Naive thymus-derived CD4-positive, alpha-beta T cell (primary cell): ENCODE measurements at regions not wholly inside any gene's neighbourhood (a gene's known extent, or its start where the extent isn't known, plus 50 kb on each side); places are given as distances from the start of the nearest gene placed in this dataset.

Experiments used
- ATAC-seq: fragments of 150-1000 bp; cut with Tn5 transposase; 2 replicates; pipeline ENCODE4 v1.10.0; 2021; ENCODE audit warnings: mild to moderate bottlenecking, moderate library complexity
- CTCF ChIA-PET: fragments of 350-600 bp; sonication (Branson Sonifier 250); formaldehyde crosslinking; loops from one replicate; lab custom pipeline; 2021; ENCODE audit warnings: antibody characterized with exemption; lab: Charles Lee
- POLR2A ChIA-PET: fragments of 350-600 bp; sonication (Branson Sonifier 250); formaldehyde crosslinking; loops from one replicate; lab custom pipeline; 2021; ENCODE audit warnings: antibody characterized with exemption, inconsistent platforms; lab: Charles Lee
- DNase-seq, 9 donors: peaks; one replicate each; pipeline versions ENCODE4 v3.0.0 to v3.0.0-alpha.2; 2020 to 2022; ENCODE audit warnings: mixed read lengths in 1 of 9
- H3K27ac ChIP-seq: one replicate; pipeline ENCODE4 v1.7.0; 2013; ENCODE audit warnings: mild to moderate bottlenecking, low read depth, low read length, moderate library complexity
- H3K27me3 ChIP-seq, 2 donors: one replicate each; pipeline ENCODE4 v1.7.0; 2013; ENCODE audit warnings: low read length in 2 of 2, mild to moderate bottlenecking in 2 of 2, moderate library complexity in 2 of 2; ENCODE audit not compliant: control insufficient read depth in 2 of 2, insufficient read depth in 2 of 2
- H3K36me3 ChIP-seq, 3 experiments: 1 replicate in 2 of 3; 2 replicates in 1 of 3; pipeline ENCODE4 v1.7.0; 2013; ENCODE audit warnings: low read length in 3 of 3, mild to moderate bottlenecking in 3 of 3, moderate library complexity in 1 of 3; ENCODE audit not compliant: insufficient read depth in 3 of 3, control insufficient read depth in 2 of 3
- H3K4me1 ChIP-seq, 2 donors: one replicate each; pipeline ENCODE4 v1.7.0; 2013; ENCODE audit warnings: low read length in 2 of 2, mild to moderate bottlenecking in 2 of 2, moderate library complexity in 1 of 2; ENCODE audit not compliant: control insufficient read depth in 2 of 2, insufficient read depth in 2 of 2
- H3K4me3 ChIP-seq: 2 replicates; pipeline ENCODE4 v1.7.0; 2013; ENCODE audit warnings: mild to moderate bottlenecking, low read length
- H3K9me3 ChIP-seq, 3 experiments: 1 replicate in 2 of 3; 2 replicates in 1 of 3; pipeline ENCODE4 v1.7.0; 2013; ENCODE audit warnings: low read length in 3 of 3; ENCODE audit not compliant: control insufficient read depth in 2 of 3
- H3K27ac Mint-ChIP-seq, 9 donors: one replicate each; pipeline ENCODE4 v1.8.0; 2020 to 2022; ENCODE audit warnings: mixed read lengths in 9 of 9, mild to moderate bottlenecking in 8 of 9, moderate library complexity in 5 of 9, inconsistent platforms in 2 of 9
- H3K27me3 Mint-ChIP-seq, 5 donors: one replicate each; pipeline ENCODE4 v1.8.0; 2021 to 2022; ENCODE audit warnings: mixed read lengths in 5 of 5, mild to moderate bottlenecking in 1 of 5
- H3K36me3 Mint-ChIP-seq, 5 donors: one replicate each; pipeline ENCODE4 v1.8.0; 2020 to 2022; ENCODE audit warnings: mixed read lengths in 5 of 5, mild to moderate bottlenecking in 3 of 5, inconsistent platforms in 1 of 5
- H3K4me1 Mint-ChIP-seq, 7 donors: one replicate each; pipeline ENCODE4 v1.8.0; 2020 to 2022; ENCODE audit warnings: mixed read lengths in 7 of 7, mild to moderate bottlenecking in 3 of 7, inconsistent platforms in 1 of 7
- H3K4me3 Mint-ChIP-seq, 10 donors: one replicate each; pipeline ENCODE4 v1.8.0; 2020 to 2022; ENCODE audit warnings: mild to moderate bottlenecking in 10 of 10, mixed read lengths in 10 of 10, moderate library complexity in 6 of 10, inconsistent platforms in 2 of 10
- H3K9me3 Mint-ChIP-seq, 11 donors: one replicate each; pipeline ENCODE4 v1.8.0; 2020 to 2022; ENCODE audit warnings: mixed read lengths in 11 of 11, mild to moderate bottlenecking in 4 of 11, inconsistent platforms in 1 of 11, moderate library complexity in 1 of 11
- intact Hi-C, 2 donors: fragments of 100-400 bp; cut with micrococcal nuclease; formaldehyde crosslinking; loops; one replicate each; pipeline ENCODE4 v1.15.1; 2023

DNA sequence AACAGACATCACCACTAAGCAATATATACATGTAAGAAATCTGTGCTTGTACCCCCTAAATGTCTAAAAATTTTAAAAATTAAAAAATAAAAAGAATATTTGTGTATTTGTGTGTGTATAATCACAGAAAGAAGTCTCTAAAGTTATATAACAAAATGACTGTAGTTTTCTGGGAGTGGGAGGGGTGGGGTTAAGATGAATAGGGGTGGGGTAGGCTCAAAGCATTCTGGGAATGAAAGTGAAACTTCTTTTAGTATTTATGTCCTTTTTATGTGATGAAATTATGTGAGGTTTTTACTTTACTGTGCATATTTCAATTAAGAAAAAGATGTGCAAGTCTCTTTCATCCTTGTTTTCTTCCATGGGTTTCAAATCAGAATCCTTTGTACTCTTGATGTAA is 65.3 kb downstream of the FASLG start:
- ChIA-PET POLR2A (interaction anchor here (1.0 kb wide), 1 partner anchor 11 kb away, joined by 3 read pairs; no protein-coding TSS in a partner anchor), CTCF (interaction anchor here (4.5 kb wide), 1 partner anchor 116 kb away, joined by 37 read pairs; no protein-coding TSS in a partner anchor)
- DNase-seq (no peak), ATAC-seq (no peak)
- Mint-ChIP-seq H3K4me3 (peak overlapping the region in 1 of 10 donors; percentile 27), H3K9me3 (peaks cover 0 to 12% (median 7%) of the 10 kb centered on the region in 11 donors), H3K27me3 (peaks cover 0 to 14% (median 0%) of the 10 kb centered on the region in 5 donors), H3K36me3 (peaks cover 0 to 12% (median 0%) of the 10 kb centered on the region in 5 donors), H3K4me1 (peaks cover 15 to 32% (median 21%) of the 10 kb centered on the region in 7 donors), H3K27ac (no peak overlapping the region)
- Histone ChIP-seq H3K36me3 (no peaks in the 10 kb centered on the region), H3K9me3 (no peaks in the 10 kb centered on the region), H3K4me3 (no peak overlapping the region), H3K27ac (no peak overlapping the region), H3K4me1 (peaks cover 0 to 14% of the 10 kb centered on the region in 2 donors), H3K27me3 (no peaks in the 10 kb centered on the region)
- intact Hi-C loops: no loop called here

DNA sequence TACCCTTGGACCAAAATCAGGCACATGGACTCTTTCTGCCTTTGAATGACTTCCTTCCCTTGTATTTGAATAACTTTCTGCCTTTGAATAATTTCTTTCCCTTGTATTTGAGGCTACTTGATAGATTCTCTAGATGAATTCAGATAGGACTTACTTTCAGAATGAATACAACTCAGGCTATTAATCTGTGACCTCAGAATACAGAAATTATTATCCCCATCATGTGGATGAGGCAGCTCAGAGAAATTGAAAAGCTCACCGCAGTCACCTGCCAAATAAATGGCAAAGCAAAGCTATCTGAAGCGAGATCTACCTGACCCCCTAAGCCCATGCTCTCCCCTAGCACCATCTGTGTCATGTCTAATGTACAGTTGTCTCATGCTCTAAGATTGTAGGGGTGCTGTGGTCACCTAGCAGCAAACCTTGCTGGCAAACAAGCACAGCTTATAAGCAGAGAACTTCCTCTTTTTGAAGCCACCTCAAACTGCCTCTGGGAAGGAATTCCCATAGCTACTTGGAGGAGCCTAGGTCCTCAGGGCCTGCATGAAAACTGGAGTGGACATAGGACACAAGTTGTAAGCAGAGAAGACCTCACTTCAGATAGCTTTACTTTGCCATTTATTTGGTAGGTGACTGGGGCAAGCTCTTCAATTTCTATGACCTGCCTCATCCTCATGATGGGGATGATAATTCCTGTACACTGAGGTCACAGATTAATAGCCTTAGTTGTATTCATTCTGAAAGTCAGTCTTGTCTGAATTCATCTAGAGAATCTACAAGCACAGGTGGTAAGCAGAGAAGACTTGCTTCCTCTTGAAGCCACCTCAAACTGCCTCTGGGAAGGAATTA is 66.1 kb downstream of the FASLG start:
- peaks cover 0 to 19% (median 7%) of the 10 kb centered on the region in 11 donors for H3K9me3 Mint-ChIP-seq
- H3K27ac Mint-ChIP-seq: no peak overlapping the region
- H3K9me3 ChIP-seq: no peaks in the 10 kb centered on the region
- peaks cover 0 to 7% of the 10 kb centered on the region in 2 donors for H3K4me1 ChIP-seq
- H3K36me3 Mint-ChIP-seq: peaks cover 0 to 14% (median 0%) of the 10 kb centered on the region in 5 donors
- ATAC-seq (peak; percentile 13), DNase-seq (no peak)
- peak overlapping the region in 1 of 10 donors; percentile 27 for H3K4me3 Mint-ChIP-seq
- no peak overlapping the region for H3K27ac ChIP-seq
- peaks cover 8 to 25% (median 15%) of the 10 kb centered on the region in 7 donors for H3K4me1 Mint-ChIP-seq
- H3K27me3 Mint-ChIP-seq: peaks cover 0 to 17% (median 0%) of the 10 kb centered on the region in 5 donors
- ChIA-PET POLR2A (interaction anchor here (0.9 kb wide), 1 partner anchor 64 kb away, joined by 3 read pairs; no protein-coding TSS in a partner anchor), CTCF (interaction anchor here (4.5 kb wide), 1 partner anchor 117 kb away, joined by 37 read pairs; no protein-coding TSS in a partner anchor)
- H3K36me3 ChIP-seq: no peaks in the 10 kb centered on the region
- no peaks in the 10 kb centered on the region for H3K27me3 ChIP-seq
- no peak overlapping the region for H3K4me3 ChIP-seq
- intact Hi-C loops: loop anchor here in 1 of 2 donors (5.0 kb wide), 1 partner anchor 298 kb away; no protein-coding TSS in a partner anchor

DNA sequence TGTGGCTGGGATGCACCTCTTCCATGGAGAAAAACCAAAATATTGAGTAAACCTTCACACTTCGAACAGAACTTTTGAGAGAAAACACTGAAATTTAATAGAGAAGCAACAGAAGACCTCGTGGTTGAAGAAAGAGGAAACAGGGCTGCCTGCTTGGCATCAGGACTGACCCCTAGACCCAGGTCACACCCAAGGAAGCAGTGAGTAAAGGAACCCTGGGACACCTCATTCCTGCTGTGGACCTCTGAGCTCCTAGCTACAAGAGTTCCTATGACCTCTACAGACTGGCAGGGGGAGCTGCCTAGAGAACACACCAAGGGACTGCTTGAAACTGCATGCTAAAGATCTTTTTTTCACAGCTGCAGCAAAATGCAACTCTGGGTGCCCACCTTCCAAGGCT is 67.8 kb downstream of the FASLG start:
- intact Hi-C loops: loop anchor here in 1 of 2 donors (5.0 kb wide), 1 partner anchor 299 kb away; no protein-coding TSS in a partner anchor
- Mint-ChIP-seq H3K4me1 (peaks cover 7 to 25% (median 15%) of the 10 kb centered on the region in 7 donors), H3K27me3 (peaks cover 0 to 30% (median 0%) of the 10 kb centered on the region in 5 donors), H3K36me3 (peaks cover 0 to 14% (median 0%) of the 10 kb centered on the region in 5 donors), H3K4me3 (no peak overlapping the region), H3K27ac (no peak overlapping the region), H3K9me3 (peaks cover 0 to 19% (median 7%) of the 10 kb centered on the region in 11 donors)
- no peak overlapping the region for H3K27ac ChIP-seq
- ChIA-PET CTCF (interaction anchor here (0.8 to 4.5 kb wide), 4 partner anchors 8 to 284 kb away, joined by 3 to 37 read pairs (median 4); no protein-coding TSS in a partner anchor), POLR2A (interaction anchor here (1.0 to 1.2 kb wide), 2 partner anchors 10 to 14 kb away, joined by 3 to 4 read pairs; no protein-coding TSS in a partner anchor)
- H3K4me1 ChIP-seq: peaks cover 0 to 6% of the 10 kb centered on the region in 2 donors
- ATAC-seq (peak; percentile 78), DNase-seq (no peak)
- no peaks in the 10 kb centered on the region for H3K27me3 ChIP-seq
- H3K36me3 ChIP-seq: no peaks in the 10 kb centered on the region
- no peak overlapping the region for H3K4me3 ChIP-seq
- no peaks in the 10 kb centered on the region for H3K9me3 ChIP-seq

DNA sequence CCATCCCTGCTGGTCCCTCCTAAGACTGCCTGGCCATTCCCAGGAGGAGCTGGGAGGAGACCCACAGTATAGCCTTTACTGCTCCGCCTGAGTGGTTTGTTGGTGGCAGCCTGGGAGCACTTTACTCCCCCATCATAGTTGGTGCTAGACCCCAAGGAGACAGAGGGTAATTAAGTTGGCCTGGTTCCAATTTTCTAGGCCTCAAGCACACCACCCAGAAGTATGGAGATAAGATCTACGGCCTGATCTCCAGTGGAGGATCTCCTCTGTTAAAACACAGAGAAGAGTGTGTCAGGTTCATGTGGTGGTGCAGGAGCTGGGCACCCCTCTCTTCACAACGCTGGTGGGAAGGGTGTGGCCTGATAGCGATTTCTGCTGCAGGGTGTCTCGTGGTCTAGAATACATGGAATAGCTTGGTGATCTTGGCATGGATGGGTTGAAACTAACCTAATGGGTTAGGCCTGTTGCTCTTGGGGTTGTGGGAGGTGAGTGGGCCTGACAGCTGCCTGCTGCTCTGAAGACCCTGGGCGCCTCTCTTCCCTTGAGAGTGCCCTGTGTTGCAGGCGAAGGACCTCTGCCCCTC is 68.5 kb downstream of the FASLG start:
- intact Hi-C loops: loop anchor here in 1 of 2 donors (5.0 kb wide), 1 partner anchor 300 kb away; no protein-coding TSS in a partner anchor
- Mint-ChIP-seq H3K4me3 (no peak overlapping the region), H3K4me1 (peaks cover 7 to 25% (median 15%) of the 10 kb centered on the region in 7 donors), H3K27ac (peak overlapping the region in 2 of 9 donors; percentile 1 to 30), H3K9me3 (peaks cover 0 to 19% (median 7%) of the 10 kb centered on the region in 11 donors), H3K36me3 (peaks cover 0 to 14% (median 0%) of the 10 kb centered on the region in 5 donors), H3K27me3 (peaks cover 0 to 36% (median 0%) of the 10 kb centered on the region in 5 donors)
- Histone ChIP-seq H3K27me3 (no peaks in the 10 kb centered on the region), H3K4me3 (no peak overlapping the region), H3K4me1 (peaks cover 0 to 6% of the 10 kb centered on the region in 2 donors), H3K27ac (no peak overlapping the region), H3K36me3 (no peaks in the 10 kb centered on the region), H3K9me3 (no peaks in the 10 kb centered on the region)
- DNase-seq (no peak), ATAC-seq (peak; percentile 4)
- ChIA-PET POLR2A (interaction anchor here (1.0 kb wide), 1 partner anchor 11 kb away, joined by 3 read pairs; no protein-coding TSS in a partner anchor), CTCF (interaction anchor here (0.8 to 4.5 kb wide), 3 partner anchors 8 to 285 kb away, joined by 4 to 37 read pairs (median 5); no protein-coding TSS in a partner anchor)

DNA sequence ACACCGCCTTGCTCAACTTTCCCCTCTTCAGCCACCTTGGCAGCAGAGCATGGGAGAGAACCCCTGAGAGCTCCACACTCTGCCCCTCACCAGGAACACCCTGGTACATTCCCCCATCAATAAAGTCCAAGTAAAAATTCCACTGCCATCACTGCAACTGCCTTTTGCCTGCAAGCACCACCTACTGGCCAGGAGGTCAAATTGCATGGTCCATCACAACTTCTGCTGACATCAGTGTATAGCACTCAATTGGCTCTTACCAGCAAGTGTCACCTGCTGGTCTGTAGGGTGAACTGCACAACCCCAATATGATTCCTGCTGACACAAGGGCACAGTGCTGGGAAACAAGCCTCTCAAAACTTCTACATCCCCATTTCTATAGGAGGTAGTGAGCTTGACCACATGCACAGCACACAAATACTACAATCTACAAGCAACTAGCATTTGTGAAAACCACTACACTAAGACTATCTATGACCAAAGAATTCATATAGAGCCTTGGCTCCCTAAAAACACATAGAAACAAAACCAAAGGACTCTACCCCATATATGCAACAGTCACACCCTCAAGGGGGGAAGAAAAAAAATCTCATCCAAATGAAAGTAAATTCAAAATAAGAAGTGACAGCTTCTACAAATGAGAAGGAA is 69.2 kb downstream of the FASLG start:
- DNase-seq (peak in 6 of 9 donors; percentile 23 to 42 (median 38)), ATAC-seq (peak; percentile 88)
- Mint-ChIP-seq H3K4me3 (no peak overlapping the region), H3K27ac (peak overlapping the region in 1 of 9 donors; percentile 1), H3K27me3 (peaks cover 0 to 42% (median 0%) of the 10 kb centered on the region in 5 donors), H3K36me3 (peaks cover 0 to 14% (median 0%) of the 10 kb centered on the region in 5 donors), H3K9me3 (peaks cover 0 to 19% (median 7%) of the 10 kb centered on the region in 11 donors), H3K4me1 (peaks cover 7 to 25% (median 15%) of the 10 kb centered on the region in 7 donors)
- Histone ChIP-seq H3K9me3 (no peaks in the 10 kb centered on the region), H3K36me3 (no peaks in the 10 kb centered on the region), H3K27ac (no peak overlapping the region), H3K4me1 (peaks cover 0 to 6% of the 10 kb centered on the region in 2 donors), H3K4me3 (no peak overlapping the region), H3K27me3 (no peaks in the 10 kb centered on the region)
- intact Hi-C loops: loop anchor here (1.0 to 5.0 kb wide), 5 partner anchors 9 to 301 kb away; partner anchors contain the start of gene SUCO (in 1 of the 2)
- ChIA-PET CTCF (interaction anchor here (1.4 to 4.5 kb wide), 2 partner anchors 120 to 285 kb away, joined by 4 to 37 read pairs; no protein-coding TSS in a partner anchor), POLR2A (interaction anchor here (1.0 kb wide), 1 partner anchor 11 kb away, joined by 3 read pairs; no protein-coding TSS in a partner anchor)
